ENCODE measurements at regions not wholly inside any gene's neighbourhood (a gene's known extent, or its start where the extent isn't known, plus 50 kb on each side); places are given as distances from the start of the nearest gene placed in this dataset.

DNA sequence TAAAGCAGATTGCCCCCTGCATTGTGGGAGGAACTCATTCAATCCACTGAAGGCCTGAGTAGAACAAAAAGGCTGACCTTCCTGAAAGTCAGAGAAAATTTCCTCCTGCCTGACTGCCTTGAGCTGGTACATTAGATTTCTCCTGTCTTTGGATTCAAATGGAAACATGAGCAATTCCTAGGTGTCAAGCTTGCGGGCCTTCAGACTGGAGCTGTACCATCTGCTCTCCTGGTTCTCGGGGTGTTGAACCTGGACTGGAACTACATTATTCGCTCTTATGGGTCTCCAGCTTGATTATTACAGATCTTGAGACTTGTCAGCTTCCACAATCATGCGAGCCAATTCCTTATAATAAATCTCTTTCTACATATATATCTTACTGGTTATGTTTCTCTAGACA is 173.6 kb upstream of the STEAP4 start:
- Histone ChIP-seq H4K20me1 (ENCODE audit: insufficient read depth, low read length) (no peaks in the 10 kb centered on the region), H3K4me3 (replicated peaks in 1 of 3; ENCODE audit: low read depth in 2 of 3, low read length in 3 of 3) (no peak overlapping the region), H3K27me3 (ENCODE audit: control insufficient read depth in 2 of 2, insufficient read depth in 2 of 2, low read length in 2 of 2) (no peaks in the 10 kb centered on the region), H3K9me3 (replicated peaks in 1 of 2; ENCODE audit: control insufficient read depth in 1 of 2, insufficient read depth in 1 of 2, low read length in 2 of 2) (no peaks in the 10 kb centered on the region), H3K9ac (ENCODE audit: insufficient read depth, low read length, poor library complexity, severe bottlenecking) (no peak overlapping the region), H3K36me3 (replicated peaks in 1 of 2; ENCODE audit: control insufficient read depth in 1 of 2, insufficient read depth in 2 of 2, low read length in 2 of 2) (no peaks in the 10 kb centered on the region), H3K79me2 (ENCODE audit: insufficient read depth, low read length) (no peaks in the 10 kb centered on the region), H3K27ac (ENCODE audit: low read depth in 1 of 2, low read length in 2 of 2) (no peak overlapping the region), H3K4me1 (ENCODE audit: control insufficient read depth in 1 of 2, insufficient read depth in 2 of 2, low read length in 2 of 2) (no peaks in the 10 kb centered on the region), H3K4me2 (replicated peaks; ENCODE audit: extremely low read depth, low read length, poor library complexity, severe bottlenecking) (no peak overlapping the region), H2AFZ (ENCODE audit: insufficient read depth, low read depth, low read length, poor library complexity, severe bottlenecking) (no peak overlapping the region)
- H3K4me3 Mint-ChIP-seq, result no peak overlapping the region
- no peaks in the 10 kb centered on the region for H3K36me3 Mint-ChIP-seq
- 85% methylated on average over 3 of the region's 4 CpGs for WGBS (ENCODE audit: insufficient coverage)
- intact Hi-C loops (cut with micrococcal nuclease), result no loop called here
- TF ChIP-seq, protein P1, sequence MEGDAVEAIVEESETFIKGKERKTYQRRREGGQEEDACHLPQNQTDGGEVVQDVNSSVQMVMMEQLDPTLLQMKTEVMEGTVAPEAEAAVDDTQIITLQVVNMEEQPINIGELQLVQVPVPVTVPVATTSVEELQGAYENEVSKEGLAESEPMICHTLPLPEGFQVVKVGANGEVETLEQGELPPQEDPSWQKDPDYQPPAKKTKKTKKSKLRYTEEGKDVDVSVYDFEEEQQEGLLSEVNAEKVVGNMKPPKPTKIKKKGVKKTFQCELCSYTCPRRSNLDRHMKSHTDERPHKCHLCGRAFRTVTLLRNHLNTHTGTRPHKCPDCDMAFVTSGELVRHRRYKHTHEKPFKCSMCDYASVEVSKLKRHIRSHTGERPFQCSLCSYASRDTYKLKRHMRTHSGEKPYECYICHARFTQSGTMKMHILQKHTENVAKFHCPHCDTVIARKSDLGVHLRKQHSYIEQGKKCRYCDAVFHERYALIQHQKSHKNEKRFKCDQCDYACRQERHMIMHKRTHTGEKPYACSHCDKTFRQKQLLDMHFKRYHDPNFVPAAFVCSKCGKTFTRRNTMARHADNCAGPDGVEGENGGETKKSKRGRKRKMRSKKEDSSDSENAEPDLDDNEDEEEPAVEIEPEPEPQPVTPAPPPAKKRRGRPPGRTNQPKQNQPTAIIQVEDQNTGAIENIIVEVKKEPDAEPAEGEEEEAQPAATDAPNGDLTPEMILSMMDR (IDR thresholded peaks at IDR 0.05), result no peak
- H3K27me3 Mint-ChIP-seq (ENCODE audit: low read depth in 3 of 3), result no peaks in the 10 kb centered on the region
- no peak overlapping the region for H3K27ac Mint-ChIP-seq
- peaks cover 0 to 1% (median 0%) of the 10 kb centered on the region in 7 donors for H3K9me3 Mint-ChIP-seq
- no peaks in the 10 kb centered on the region for H3K4me1 Mint-ChIP-seq
- DNase-seq, result no peak

DNA sequence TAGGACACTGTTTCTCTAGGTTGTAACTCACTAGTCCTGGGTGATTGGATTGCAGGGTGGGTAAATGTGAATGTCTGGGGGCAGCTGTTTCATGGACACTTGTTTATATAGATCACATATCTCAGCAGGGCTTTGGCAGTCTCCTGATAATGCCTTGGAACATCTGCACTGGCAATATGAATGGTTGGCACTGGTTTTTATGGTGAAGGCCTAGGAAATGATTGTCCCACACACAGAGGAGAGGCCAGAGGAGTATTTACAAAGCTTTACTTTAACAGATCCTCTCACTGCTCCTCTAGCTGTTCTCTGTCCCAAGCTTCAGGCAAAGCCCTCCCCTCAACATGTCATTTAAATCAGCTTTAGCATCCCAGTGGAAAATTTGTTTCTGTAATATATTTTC is 171.3 kb upstream of the STEAP4 start:
- H3K9me3 Mint-ChIP-seq, result peaks cover 0 to 1% (median 0%) of the 10 kb centered on the region in 7 donors
- intact Hi-C loops (cut with micrococcal nuclease), result no loop called here
- no peak overlapping the region for H3K27ac Mint-ChIP-seq

More for the DNA sequence above, 171.3 kb upstream of the STEAP4 start:
- no peak for DNase-seq
- H3K4me1 ChIP-seq (ENCODE audit: control insufficient read depth in 1 of 2, insufficient read depth in 2 of 2, low read length in 2 of 2), result no peaks in the 10 kb centered on the region
- H3K27me3 Mint-ChIP-seq (ENCODE audit: low read depth in 3 of 3), result peaks cover 0 to 2% (median 0%) of the 10 kb centered on the region in 3 donors
- H3K36me3 ChIP-seq (replicated peaks in 1 of 2; ENCODE audit: control insufficient read depth in 1 of 2, insufficient read depth in 2 of 2, low read length in 2 of 2), result no peaks in the 10 kb centered on the region
- no peaks in the 10 kb centered on the region for H3K27me3 ChIP-seq (ENCODE audit: control insufficient read depth in 2 of 2, insufficient read depth in 2 of 2, low read length in 2 of 2)
- no peak overlapping the region for H3K9ac ChIP-seq (ENCODE audit: insufficient read depth, low read length, poor library complexity, severe bottlenecking)
- H2AFZ ChIP-seq (ENCODE audit: insufficient read depth, low read depth, low read length, poor library complexity, severe bottlenecking), result no peak overlapping the region
- H3K79me2 ChIP-seq (ENCODE audit: insufficient read depth, low read length), result no peaks in the 10 kb centered on the region
- no peak overlapping the region for H3K4me3 ChIP-seq (replicated peaks in 1 of 3; ENCODE audit: low read depth in 2 of 3, low read length in 3 of 3)
- no peaks in the 10 kb centered on the region for H3K9me3 ChIP-seq (replicated peaks in 1 of 2; ENCODE audit: control insufficient read depth in 1 of 2, insufficient read depth in 1 of 2, low read length in 2 of 2)
- no peaks in the 10 kb centered on the region for H3K4me1 Mint-ChIP-seq
- TF ChIP-seq, protein P1 (IDR thresholded peaks at IDR 0.05), result no peak
- no peaks in the 10 kb centered on the region for H4K20me1 ChIP-seq (ENCODE audit: insufficient read depth, low read length)
- no peak overlapping the region for H3K4me2 ChIP-seq (replicated peaks; ENCODE audit: extremely low read depth, low read length, poor library complexity, severe bottlenecking)
- H3K27ac ChIP-seq (ENCODE audit: low read depth in 1 of 2, low read length in 2 of 2), result no peak overlapping the region
- no peak overlapping the region for H3K4me3 Mint-ChIP-seq
- no peaks in the 10 kb centered on the region for H3K36me3 Mint-ChIP-seq
